HG03139 (cell line): ENCODE measurements at regions not wholly inside any gene's neighbourhood (a gene's known extent, or its start where the extent isn't known, plus 50 kb on each side); places are given as distances from the start of the nearest gene placed in this dataset.

Experiments
- ATAC-seq: cut with Tn5 transposase; IDR thresholded peaks from one replicate; pipeline ENCODE4 v1.9.1; 2021; ENCODE audit not compliant: unreplicated experiment

DNA sequence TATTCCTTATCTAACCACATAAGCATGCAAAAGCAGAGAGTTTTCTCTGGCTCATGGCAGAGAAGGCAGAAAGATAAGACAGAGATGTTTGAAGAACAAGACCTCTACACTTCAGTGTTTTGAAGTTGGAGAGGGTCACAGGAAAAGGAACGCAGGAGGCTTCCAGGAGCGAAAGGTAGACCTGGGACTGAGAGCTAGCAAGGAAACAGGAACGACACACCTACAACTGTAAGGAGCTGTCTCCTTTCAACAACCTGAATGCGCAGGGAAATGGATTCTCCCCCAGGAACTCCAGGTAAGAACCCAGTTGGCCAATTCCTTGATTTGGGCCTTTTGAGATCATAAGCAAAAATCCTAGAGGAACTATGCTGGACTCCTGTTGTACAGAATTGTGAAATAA lies 746.6 kb upstream of the DDX18 start:
- ATAC-seq = no peak

- ATAC-seq = no peak
Observed at GRCh38 chr2:117068371-117068770, 746.1 kb upstream of the DDX18 start.

DNA sequence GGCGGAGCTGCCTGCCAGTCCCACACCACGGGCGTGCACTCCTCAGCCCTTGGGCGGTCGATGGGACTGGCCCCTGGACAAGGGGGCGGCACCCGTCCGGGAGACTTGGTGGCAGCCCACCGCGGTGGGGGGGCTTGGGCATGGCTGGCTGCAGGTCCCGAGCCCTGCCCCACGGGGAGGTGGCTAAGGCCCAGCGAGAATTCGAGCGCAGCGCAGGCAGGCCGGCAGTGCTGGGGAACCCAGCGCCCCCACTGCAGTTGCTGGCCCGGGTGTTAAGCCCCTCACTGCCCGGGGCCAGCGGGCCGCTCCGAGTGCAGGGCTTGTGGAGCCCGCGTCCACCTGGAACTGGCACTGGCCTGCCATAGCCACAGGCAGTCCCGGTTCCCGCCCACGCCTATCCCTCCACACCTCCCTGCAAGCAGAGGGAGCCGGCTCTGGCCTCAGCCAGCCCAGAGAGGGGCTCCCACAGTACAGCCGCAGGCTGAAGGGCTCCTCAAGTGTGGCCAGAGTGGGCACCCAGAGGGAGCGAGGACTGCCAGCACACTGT lies 742.9 kb upstream of the DDX18 start:
- no peak for ATAC-seq

GRCh38 chr2:117074756-117075155 lies 739.7 kb upstream of the DDX18 start:
- ATAC-seq = no peak

GRCh38 chr2:117085256-117085655 lies 729.2 kb upstream of the DDX18 start:
- no peak for ATAC-seq

GRCh38 chr2:117085737-117086136 lies 728.8 kb upstream of the DDX18 start:
- no peak for ATAC-seq

DNA sequence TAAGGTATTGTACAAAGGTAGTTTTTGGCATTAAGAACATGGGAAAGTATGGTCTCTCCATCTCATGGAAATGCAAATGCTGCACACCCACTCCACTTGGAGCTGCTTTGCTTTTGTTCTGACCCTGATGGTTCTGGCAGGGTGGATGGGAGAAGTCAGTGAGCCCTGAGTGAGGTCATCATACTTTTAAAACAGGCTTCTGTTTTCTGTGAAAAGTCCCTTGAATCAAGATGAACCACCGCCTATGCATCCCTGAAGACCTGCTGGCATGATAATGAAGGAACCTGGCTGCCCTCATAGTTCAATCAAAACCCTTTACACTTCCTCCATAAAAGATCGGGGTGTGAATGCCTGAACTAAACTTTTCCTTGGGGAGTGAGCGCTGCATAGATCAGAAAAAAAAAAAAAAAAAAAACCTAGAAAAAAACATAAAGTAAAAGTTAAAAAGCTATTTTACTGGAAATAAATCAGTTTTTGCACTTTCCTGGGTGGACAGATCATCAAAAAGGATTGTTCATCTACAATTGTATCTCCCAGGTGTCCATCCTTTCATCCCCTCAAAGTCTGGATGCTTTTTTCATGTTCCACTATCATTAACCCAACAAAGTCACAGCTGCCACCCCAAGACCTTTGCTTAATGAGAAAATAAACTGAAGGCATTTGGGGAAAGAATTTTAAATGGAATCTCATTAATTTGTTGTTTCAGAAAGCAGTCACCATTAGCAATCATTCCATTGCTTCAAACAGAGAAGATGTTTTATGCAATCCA lies 728.1 kb upstream of the DDX18 start:
- ATAC-seq = no peak

GRCh38 chr2:117086943-117087250 lies 727.6 kb upstream of the DDX18 start:
- no peak for ATAC-seq

DNA sequence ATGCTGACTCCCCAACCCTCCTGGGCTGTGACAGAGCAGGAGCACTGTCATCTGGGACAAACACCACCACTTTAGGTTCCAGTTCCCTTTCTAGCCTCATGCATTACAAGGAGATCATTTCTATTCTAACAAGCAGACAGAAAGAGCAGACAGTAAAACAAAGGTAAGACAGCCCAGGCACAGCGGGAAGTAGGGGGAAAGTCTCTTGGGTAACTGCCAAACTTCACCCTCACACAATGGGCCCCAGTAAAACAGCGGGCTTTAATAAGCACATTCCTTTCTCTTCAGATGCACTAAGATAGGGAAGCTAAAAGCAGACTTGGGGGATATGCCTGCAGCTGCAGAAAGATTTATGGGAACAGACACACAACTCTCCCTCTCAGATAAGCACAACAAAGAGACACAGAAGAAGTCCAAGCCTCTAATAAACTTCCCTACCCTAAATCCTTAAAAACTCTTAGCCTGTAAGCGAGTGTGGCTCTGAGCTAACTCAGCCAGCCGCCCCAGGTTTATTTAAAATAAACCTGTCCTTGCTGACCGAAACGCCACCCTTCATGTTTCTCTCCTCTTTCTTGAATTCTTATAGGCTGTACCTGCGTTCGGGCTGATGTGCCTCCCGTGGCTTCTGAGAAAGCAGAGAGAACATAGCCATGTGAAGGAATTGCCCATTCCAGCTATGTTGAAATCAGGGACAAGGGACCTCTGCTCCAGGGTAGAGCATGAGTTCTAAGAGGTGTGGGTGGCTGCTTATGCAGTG lies 726.8 kb upstream of the DDX18 start:
- no peak for ATAC-seq

GRCh38 chr2:117091041-117091837 lies 723.3 kb upstream of the DDX18 start:
- ATAC-seq = no peak

DNA sequence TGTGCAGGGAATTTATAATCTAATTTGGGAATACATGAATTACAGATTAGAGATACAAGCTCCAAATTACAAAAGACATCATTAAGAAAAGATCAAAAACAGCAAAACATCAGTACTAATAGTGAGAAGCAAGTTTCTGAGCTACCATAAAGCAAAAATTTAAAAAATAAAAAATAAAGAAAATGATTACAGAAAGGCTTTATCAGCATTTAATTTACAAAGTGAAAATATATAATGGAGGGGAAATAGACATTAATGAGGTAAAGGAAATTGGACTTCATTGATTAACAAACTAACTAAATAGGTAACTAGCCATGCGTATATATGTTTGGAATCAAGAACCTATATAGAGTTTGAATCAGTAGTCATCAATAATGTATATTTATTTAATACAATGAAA lies 712.9 kb upstream of the DDX18 start:
- ATAC-seq = no peak

DNA sequence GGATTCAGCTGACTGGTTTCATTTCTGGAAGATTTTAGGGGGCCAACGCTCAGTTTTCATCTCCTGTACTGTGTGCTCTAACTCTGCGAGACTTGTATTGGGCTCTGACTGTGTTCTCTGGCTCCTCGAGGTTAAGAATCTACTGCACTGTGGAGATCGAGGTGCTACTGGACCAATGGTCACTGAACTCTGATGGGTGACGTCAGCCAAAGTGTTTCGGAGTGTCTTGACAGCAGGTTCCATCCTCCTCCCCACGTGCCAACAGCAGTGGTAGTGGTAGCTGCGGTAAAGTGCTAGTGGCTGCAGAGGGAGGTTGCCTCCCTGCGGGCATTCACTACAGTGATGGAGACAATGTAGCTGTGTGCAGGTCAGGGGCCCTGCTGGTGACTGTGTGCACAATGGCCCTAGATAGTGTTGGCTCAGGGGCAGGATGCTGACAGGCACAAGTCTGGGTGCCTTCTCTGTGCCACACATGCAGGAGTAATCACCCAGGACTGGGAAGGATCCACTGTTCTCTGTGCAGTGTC lies 705.7 kb upstream of the DDX18 start:
- ATAC-seq = no peak

DNA sequence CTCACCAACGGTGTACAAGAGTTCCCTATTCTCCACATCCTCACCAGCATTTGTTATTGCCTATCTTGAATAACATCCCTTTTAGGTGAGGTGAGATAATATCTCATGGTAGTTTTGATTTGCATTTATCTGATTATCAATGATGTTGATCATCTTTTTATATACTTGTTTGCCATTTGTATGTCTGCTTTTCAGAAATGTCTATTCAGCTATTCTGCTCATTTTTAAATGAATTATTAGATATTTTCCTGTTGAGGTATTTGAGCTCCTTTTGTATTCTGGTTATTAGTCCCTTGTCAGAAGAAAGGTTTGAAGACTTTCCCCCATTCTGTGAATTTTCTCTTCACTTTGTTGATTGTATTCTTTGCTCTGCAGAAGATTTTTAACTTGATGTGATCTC lies 695.5 kb upstream of the DDX18 start:
- no peak for ATAC-seq

DNA sequence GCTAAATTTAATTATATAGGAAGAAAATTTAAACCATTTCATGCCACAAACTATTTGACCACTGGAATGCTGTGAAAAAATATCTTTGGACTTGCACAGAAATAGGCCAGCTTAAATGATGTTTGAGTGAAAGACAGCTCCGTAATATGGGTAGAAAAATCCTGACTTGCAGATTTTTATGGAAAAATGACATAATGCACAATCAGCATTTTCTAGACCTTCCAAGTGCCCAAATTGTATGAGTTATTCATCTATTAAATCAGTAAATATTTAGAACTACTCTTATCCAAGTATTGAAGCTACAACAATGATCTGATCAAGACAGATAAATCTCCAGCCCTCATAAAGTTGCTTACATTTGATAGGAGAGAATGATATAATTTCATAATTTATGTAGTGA lies 691.1 kb upstream of the DDX18 start:
- no peak for ATAC-seq

DNA sequence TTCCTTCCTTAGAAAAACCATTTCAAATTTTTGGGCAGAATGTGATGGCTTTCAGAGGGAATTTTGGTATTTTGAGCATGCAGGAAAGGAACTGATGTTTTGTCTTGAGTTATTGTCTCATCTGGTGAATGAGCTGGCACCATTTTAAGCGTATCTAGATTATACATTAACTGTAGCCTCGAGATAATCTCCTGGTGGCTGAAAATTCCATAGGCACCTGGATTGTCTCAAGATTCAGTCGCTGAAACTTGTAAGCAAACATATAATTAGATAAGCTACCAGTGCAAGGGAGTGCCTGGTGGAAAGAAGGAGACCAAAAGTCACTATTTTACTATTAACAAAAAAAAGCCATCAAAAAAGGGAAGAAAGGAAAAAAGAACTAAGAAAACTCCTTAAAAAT lies 687.8 kb upstream of the DDX18 start:
- ATAC-seq = no peak

- no peak for ATAC-seq
Observed at GRCh38 chr2:117127680-117128079, 686.8 kb upstream of the DDX18 start.

DNA sequence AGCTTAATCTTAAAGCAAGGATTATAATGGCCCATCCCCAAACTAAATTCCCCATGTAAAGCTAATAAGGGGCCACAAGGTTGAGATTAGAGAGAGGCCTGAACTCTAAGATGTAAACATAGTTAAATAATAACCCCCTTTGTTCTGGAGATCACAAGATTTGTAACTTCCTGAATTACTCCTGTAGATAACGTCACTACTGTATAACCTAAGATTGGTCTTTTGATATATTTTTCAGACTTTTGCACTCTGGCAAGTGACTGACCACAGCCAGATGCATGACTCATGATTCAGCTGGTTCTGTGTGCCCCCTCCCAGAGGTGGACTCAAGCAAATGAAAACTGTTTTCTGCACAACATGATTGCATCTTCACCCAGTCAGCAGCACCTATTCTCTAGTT lies 686.0 kb upstream of the DDX18 start:
- no peak for ATAC-seq

DNA sequence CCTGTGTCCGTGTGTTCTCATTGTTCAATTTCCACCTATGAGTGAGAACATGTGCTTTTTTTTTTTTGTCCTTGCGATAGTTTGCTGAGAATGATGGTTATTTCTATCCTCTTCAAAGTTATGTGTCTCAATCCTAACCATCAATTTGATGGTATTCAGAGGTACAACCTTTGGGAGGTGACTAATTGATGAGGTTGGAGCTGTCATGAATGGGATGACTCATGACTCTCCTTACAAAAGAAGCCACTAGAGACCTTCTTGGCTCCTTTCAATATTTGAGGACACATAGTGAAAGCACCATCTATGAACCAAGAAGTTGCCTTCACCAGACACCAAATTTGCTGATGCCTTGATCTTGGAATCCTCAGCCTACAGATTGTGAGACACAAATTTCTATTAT lies 677.1 kb upstream of the DDX18 start:
- ATAC-seq = no peak

GRCh38 chr2:117169036-117169765 lies 645.3 kb upstream of the DDX18 start:
- no peak for ATAC-seq

- no peak for ATAC-seq
Observed at GRCh38 chr2:117170897-117171296, 643.6 kb upstream of the DDX18 start.

- ATAC-seq = no peak
Observed at GRCh38 chr2:117179405-117179804, 635.1 kb upstream of the DDX18 start.
